SW480 (cell line): ENCODE measurements at regions not wholly inside any gene's neighbourhood (a gene's known extent, or its start where the extent isn't known, plus 50 kb on each side); places are given as distances from the start of the nearest gene placed in this dataset.
"Not testable (repeated sequence)": the region's sequence is repeated elsewhere in the genome, so short reads cannot be mapped to it uniquely, and the experiment has no call there.

ENCODE experiments used
- DNase-seq: peaks from one replicate; pipeline ENCODE4 v3.0.0-alpha.2; 2016; ENCODE audit warnings: low spot score

GRCh38 chr19:33866696-33867095, 70.0 kb downstream of the KCTD15 start:
- no peak for DNase-seq

GRCh38 chr19:33868076-33868735, 71.5 kb downstream of the KCTD15 start:
- no peak for DNase-seq

- no peak for DNase-seq
Observed at GRCh38 chr19:33868788-33869412, 72.2 kb downstream of the KCTD15 start.

- DNase-seq, result not testable (repeated sequence)
Observed at GRCh38 chr19:33870298-33870932, 73.7 kb downstream of the KCTD15 start.

- no peak for DNase-seq
Observed at GRCh38 chr19:33871605-33872004, 74.9 kb downstream of the KCTD15 start.

GRCh38 chr19:33872445-33873320, 76.0 kb downstream of the KCTD15 start:
- DNase-seq, result no peak

- DNase-seq, result no peak
Observed at GRCh38 chr19:33875071-33875470, 78.4 kb downstream of the KCTD15 start.

- DNase-seq, result no peak
Observed at GRCh38 chr19:33876192-33876591, 79.5 kb downstream of the KCTD15 start.

- DNase-seq, result no peak
Observed at GRCh38 chr19:33878030-33878544, 81.4 kb downstream of the KCTD15 start.

- no peak for DNase-seq
Observed at GRCh38 chr19:33878910-33879810, 82.5 kb downstream of the KCTD15 start.

GRCh38 chr19:33879818-33880575, 83.3 kb downstream of the KCTD15 start:
- DNase-seq, result no peak

GRCh38 chr19:33883859-33884519, 87.3 kb downstream of the KCTD15 start:
- DNase-seq, result no peak

GRCh38 chr19:33885236-33885635, 88.6 kb downstream of the KCTD15 start:
- DNase-seq, result no peak

GRCh38 chr19:33887891-33888290, 91.2 kb downstream of the KCTD15 start:
- no peak for DNase-seq

GRCh38 chr19:33888665-33889064, 92.0 kb downstream of the KCTD15 start:
- no peak for DNase-seq

GRCh38 chr19:33890569-33890968, 93.9 kb downstream of the KCTD15 start:
- DNase-seq, result no peak

- DNase-seq, result no peak
Observed at GRCh38 chr19:33891773-33892172, 95.1 kb downstream of the KCTD15 start.

- no peak for DNase-seq
Observed at GRCh38 chr19:33894787-33895186, 98.1 kb downstream of the KCTD15 start.

GRCh38 chr19:33895366-33895765, 98.7 kb downstream of the KCTD15 start:
- no peak for DNase-seq
